Calu3 (cell line): ENCODE measurements at regions not wholly inside any gene's neighbourhood (a gene's known extent, or its start where the extent isn't known, plus 50 kb on each side); places are given as distances from the start of the nearest gene placed in this dataset.

Source experiments
- BruUV-seq: library from RNA; stranded (reverse); fragments of 400-500 nt; replicated peaks from 2 replicates; lab custom pipeline; 2021; lab: Mats Ljungman, UMichigan
- CTCF ChIA-PET: fragments of 300-600 bp; sonication (Branson Sonifier 250); formaldehyde crosslinking; loops from one replicate; lab custom pipeline; 2022; ENCODE audit warnings: antibody characterized with exemption; lab: Charles Lee
- DNase-seq: peaks from one replicate; pipeline ENCODE4 v3.0.0; 2022
- H3K27ac Mint-ChIP-seq: one replicate; pipeline ENCODE4 v1.8.0; 2022; ENCODE audit warnings: mixed read lengths; ENCODE audit not compliant: unreplicated experiment
- H3K27me3 Mint-ChIP-seq: one replicate; pipeline ENCODE4 v1.8.0; 2022; ENCODE audit warnings: mixed read lengths; ENCODE audit not compliant: unreplicated experiment
- H3K36me3 Mint-ChIP-seq: one replicate; pipeline ENCODE4 v1.8.0; 2022; ENCODE audit warnings: mild to moderate bottlenecking, moderate library complexity, mixed read lengths; ENCODE audit not compliant: insufficient read depth, unreplicated experiment
- H3K4me1 Mint-ChIP-seq: one replicate; pipeline ENCODE4 v1.8.0; 2022; ENCODE audit warnings: mild to moderate bottlenecking, low read depth, mixed read lengths; ENCODE audit not compliant: unreplicated experiment
- H3K4me3 Mint-ChIP-seq: one replicate; pipeline ENCODE4 v1.8.0; 2022; ENCODE audit warnings: mild to moderate bottlenecking, low read depth, moderate library complexity, mixed read lengths; ENCODE audit not compliant: unreplicated experiment
- H3K9me3 Mint-ChIP-seq: one replicate; pipeline ENCODE4 v1.8.0; 2022; ENCODE audit warnings: low read depth, mixed read lengths; ENCODE audit not compliant: unreplicated experiment
- intact Hi-C: fragments of 100-400 bp; cut with micrococcal nuclease; formaldehyde crosslinking; loops from one replicate; pipeline ENCODE4 v1.10.0; 2022; ENCODE audit not compliant: unreplicated experiment
- TF ChIP-seq, protein P1 (sequence below): fragments of 200-600 bp; IDR thresholded peaks from one replicate; pipeline ENCODE4 v1.8.0; 2022; ENCODE audit warnings: antibody characterized with exemption; ENCODE audit not compliant: unreplicated experiment

DNA sequence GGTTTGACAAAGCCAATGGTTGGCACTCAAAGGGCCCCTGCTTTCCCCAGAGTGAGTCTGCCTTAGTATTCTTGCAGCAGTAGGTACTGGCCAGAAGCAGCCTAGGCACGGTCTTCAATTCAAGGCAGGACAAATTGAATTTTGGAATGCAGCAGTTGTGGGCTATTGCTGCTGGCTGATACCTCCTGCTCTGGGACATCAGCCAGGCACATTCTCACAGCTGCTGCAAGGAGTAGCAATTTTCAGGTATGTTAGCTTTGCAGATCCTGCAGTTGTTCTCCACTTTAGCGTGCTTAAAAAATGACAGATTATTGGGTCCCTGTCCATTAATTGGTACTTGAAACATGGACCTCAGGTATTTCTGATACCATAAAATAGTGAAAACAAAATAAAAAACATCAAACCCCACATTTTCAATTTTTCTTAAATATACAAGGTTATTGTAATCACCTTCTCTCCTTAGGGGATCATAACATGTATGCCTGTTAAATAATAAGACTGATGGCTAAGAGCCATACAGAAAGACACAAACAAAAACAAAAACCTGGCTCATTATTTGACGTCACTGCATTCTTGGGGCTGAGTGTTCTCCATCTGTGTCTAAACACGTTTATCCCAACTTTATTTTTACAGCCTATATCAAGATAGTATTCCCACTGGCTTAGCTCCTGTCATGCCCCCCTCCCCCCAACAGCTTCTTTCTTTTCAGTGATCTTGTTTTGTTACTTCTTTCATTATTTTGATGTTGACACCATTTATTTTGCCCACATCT is 85.1 kb upstream of the CARD18 start:
- H3K36me3 Mint-ChIP-seq: no peaks in the 10 kb centered on the region
- H3K4me3 Mint-ChIP-seq: no peak overlapping the region
- H3K4me1 Mint-ChIP-seq: peaks cover 11% of the 10 kb centered on the region
- no peaks in the 10 kb centered on the region for H3K27me3 Mint-ChIP-seq
- no TSS peak for BruUV-seq
- DNase-seq: no peak
- TF ChIP-seq, protein P1, sequence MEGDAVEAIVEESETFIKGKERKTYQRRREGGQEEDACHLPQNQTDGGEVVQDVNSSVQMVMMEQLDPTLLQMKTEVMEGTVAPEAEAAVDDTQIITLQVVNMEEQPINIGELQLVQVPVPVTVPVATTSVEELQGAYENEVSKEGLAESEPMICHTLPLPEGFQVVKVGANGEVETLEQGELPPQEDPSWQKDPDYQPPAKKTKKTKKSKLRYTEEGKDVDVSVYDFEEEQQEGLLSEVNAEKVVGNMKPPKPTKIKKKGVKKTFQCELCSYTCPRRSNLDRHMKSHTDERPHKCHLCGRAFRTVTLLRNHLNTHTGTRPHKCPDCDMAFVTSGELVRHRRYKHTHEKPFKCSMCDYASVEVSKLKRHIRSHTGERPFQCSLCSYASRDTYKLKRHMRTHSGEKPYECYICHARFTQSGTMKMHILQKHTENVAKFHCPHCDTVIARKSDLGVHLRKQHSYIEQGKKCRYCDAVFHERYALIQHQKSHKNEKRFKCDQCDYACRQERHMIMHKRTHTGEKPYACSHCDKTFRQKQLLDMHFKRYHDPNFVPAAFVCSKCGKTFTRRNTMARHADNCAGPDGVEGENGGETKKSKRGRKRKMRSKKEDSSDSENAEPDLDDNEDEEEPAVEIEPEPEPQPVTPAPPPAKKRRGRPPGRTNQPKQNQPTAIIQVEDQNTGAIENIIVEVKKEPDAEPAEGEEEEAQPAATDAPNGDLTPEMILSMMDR: no peak
- CTCF ChIA-PET: no interaction called here
- peaks cover 2% of the 10 kb centered on the region for H3K9me3 Mint-ChIP-seq
- H3K27ac Mint-ChIP-seq: no peak overlapping the region
- intact Hi-C loops: no loop called here

DNA sequence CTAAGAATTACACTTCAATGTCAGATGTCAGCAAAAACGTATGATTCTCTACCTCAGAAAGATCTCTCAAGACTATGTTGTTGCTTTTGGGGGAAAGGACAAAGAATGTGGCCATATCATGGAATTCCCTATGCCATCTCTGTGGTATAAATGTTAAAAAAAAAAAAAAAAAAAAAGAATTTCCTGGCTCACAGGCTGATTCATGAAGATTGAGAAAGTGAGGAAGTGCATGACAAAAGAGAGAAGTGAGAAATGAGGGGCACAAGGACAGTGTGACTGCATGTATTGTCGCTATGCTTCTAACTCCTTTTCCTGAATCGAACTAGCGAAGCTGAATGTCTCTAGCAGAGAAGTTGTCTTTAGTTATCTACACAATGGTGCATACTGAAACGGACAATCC is 80.6 kb upstream of the CARD18 start:
- Mint-ChIP-seq H3K27ac (no peak overlapping the region), H3K4me3 (no peak overlapping the region), H3K4me1 (peaks cover 9% of the 10 kb centered on the region), H3K36me3 (no peaks in the 10 kb centered on the region), H3K27me3 (no peaks in the 10 kb centered on the region), H3K9me3 (no peaks in the 10 kb centered on the region)
- no peak for DNase-seq
- no TSS peak for BruUV-seq
- CTCF ChIA-PET: no interaction called here
- TF ChIP-seq, protein P1: no peak
- intact Hi-C loops: no loop called here

DNA sequence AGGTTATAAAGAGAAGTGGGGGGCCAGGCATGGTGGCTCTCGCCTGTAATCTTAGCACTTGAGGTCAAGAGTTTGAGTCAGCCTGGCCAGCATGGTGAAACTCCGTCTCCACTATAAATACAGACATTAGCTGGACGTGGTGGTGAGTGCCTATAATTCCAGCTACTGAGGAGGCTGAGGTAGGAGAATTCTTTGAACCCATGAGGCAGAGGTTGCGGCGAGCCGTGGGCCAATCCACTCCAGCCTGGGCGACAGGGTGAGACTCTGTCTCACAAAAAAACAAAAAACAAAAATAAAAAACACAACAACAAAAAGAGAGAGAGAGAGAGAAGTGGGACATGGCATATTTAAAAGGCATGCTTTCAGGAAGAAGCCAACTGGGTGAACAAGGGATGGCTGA is 80.1 kb upstream of the CARD18 start:
- H3K9me3 Mint-ChIP-seq: no peaks in the 10 kb centered on the region
- H3K4me1 Mint-ChIP-seq: peaks cover 9% of the 10 kb centered on the region
- intact Hi-C loops: no loop called here
- no peaks in the 10 kb centered on the region for H3K36me3 Mint-ChIP-seq
- CTCF ChIA-PET: no interaction called here
- DNase-seq: no peak
- H3K4me3 Mint-ChIP-seq: no peak overlapping the region
- H3K27me3 Mint-ChIP-seq: no peaks in the 10 kb centered on the region
- TF ChIP-seq, protein P1: no peak
- BruUV-seq: no TSS peak
- no peak overlapping the region for H3K27ac Mint-ChIP-seq

DNA sequence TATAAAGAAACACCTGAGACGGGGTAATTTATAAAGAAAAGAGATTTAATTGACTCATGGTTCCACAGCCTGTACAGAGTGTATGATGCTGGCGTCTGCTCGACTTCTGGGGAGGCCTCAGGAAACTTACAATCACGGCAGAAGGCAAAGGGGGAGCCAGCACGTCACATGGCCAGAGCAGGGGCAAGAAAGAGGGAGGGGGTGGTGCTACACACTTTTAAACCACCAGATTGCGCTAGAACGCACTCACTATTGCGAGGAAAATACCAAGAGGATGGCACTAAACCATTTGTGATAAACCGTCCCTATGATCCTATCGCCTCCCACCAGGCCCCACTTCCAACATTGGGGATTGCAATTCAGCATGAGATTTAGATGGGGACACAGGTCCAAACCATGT is 79.7 kb upstream of the CARD18 start:
- Mint-ChIP-seq H3K9me3 (no peaks in the 10 kb centered on the region), H3K27ac (no peak overlapping the region), H3K36me3 (no peaks in the 10 kb centered on the region), H3K4me1 (peaks cover 9% of the 10 kb centered on the region), H3K27me3 (no peaks in the 10 kb centered on the region), H3K4me3 (no peak overlapping the region)
- DNase-seq: no peak
- intact Hi-C loops: no loop called here
- CTCF ChIA-PET: no interaction called here
- no TSS peak for BruUV-seq
- TF ChIP-seq, protein P1: no peak
